ENCODE measurements at regions not wholly inside any gene's neighbourhood (a gene's known extent, or its start where the extent isn't known, plus 50 kb on each side); places are given as distances from the start of the nearest gene placed in this dataset.
"Not testable (repeated sequence)": the region's sequence is repeated elsewhere in the genome, so short reads cannot be mapped to it uniquely, and the experiment has no call there.

- no peak for DNase-seq (ENCODE audit: low spot score)
Observed at GRCh38 chr3:8001712-8002111, 499.9 kb upstream of the LMCD1 start.

GRCh38 chr3:8011902-8012301 is 489.7 kb upstream of the LMCD1 start:
- no peak for DNase-seq (ENCODE audit: low spot score)

GRCh38 chr3:8020047-8020841 is 481.4 kb upstream of the LMCD1 start:
- no peak for DNase-seq (ENCODE audit: low spot score)

GRCh38 chr3:8027954-8028353 is 473.7 kb upstream of the LMCD1 start:
- no peak for DNase-seq (ENCODE audit: low spot score)

- DNase-seq (ENCODE audit: low spot score): no peak
Observed at GRCh38 chr3:8050283-8050682, 451.3 kb upstream of the LMCD1 start.

- no peak for DNase-seq (ENCODE audit: low spot score)
Observed at GRCh38 chr3:8052659-8053058, 449.0 kb upstream of the LMCD1 start.

- DNase-seq (ENCODE audit: low spot score): not testable (repeated sequence)
Observed at GRCh38 chr3:8068135-8068534, 433.5 kb upstream of the LMCD1 start.

- DNase-seq (ENCODE audit: low spot score): no peak
Observed at GRCh38 chr3:8069471-8069870, 432.2 kb upstream of the LMCD1 start.

GRCh38 chr3:8070011-8070410 is 431.6 kb upstream of the LMCD1 start:
- DNase-seq (ENCODE audit: low spot score): no peak

- DNase-seq (ENCODE audit: low spot score): not testable (repeated sequence)
Observed at GRCh38 chr3:8074740-8075139, 426.9 kb upstream of the LMCD1 start.

- DNase-seq (ENCODE audit: low spot score): no peak
Observed at GRCh38 chr3:8077126-8077525, 424.5 kb upstream of the LMCD1 start.

- no peak for DNase-seq (ENCODE audit: low spot score)
Observed at GRCh38 chr3:8080464-8080863, 421.2 kb upstream of the LMCD1 start.

- no peak for DNase-seq (ENCODE audit: low spot score)
Observed at GRCh38 chr3:8085498-8085897, 416.1 kb upstream of the LMCD1 start.

- no peak for DNase-seq (ENCODE audit: low spot score)
Observed at GRCh38 chr3:8087951-8088350, 413.7 kb upstream of the LMCD1 start.

- DNase-seq (ENCODE audit: low spot score): no peak
Observed at GRCh38 chr3:8094415-8094814, 407.2 kb upstream of the LMCD1 start.

GRCh38 chr3:8095724-8096123 is 405.9 kb upstream of the LMCD1 start:
- no peak for DNase-seq (ENCODE audit: low spot score)

- DNase-seq (ENCODE audit: low spot score): no peak
Observed at GRCh38 chr3:8097690-8098089, 403.9 kb upstream of the LMCD1 start.

GRCh38 chr3:8103954-8104353 is 397.7 kb upstream of the LMCD1 start:
- no peak for DNase-seq (ENCODE audit: low spot score)

- DNase-seq (ENCODE audit: low spot score): no peak
Observed at GRCh38 chr3:8106921-8107320, 394.7 kb upstream of the LMCD1 start.

- DNase-seq (ENCODE audit: low spot score): peak; percentile 33
Observed at GRCh38 chr3:8110966-8111798, 390.4 kb upstream of the LMCD1 start.

- no peak for DNase-seq (ENCODE audit: low spot score)
Observed at GRCh38 chr3:8112587-8112986, 389.0 kb upstream of the LMCD1 start.

GRCh38 chr3:8113626-8114025 is 388.0 kb upstream of the LMCD1 start:
- DNase-seq (ENCODE audit: low spot score): no peak

GRCh38 chr3:8128686-8129085 is 372.9 kb upstream of the LMCD1 start:
- no peak for DNase-seq (ENCODE audit: low spot score)
